Endodermal cell (in vitro differentiated cells): ENCODE measurements at regions not wholly inside any gene's neighbourhood (a gene's known extent, or its start where the extent isn't known, plus 50 kb on each side); places are given as distances from the start of the nearest gene placed in this dataset.

Source experiments
- DNase-seq: peaks from one replicate; pipeline ENCODE4 v3.0.0-alpha.2; 2017
- H3K27ac ChIP-seq: 2 replicates; pipeline ENCODE4 v1.5.1; 2013; ENCODE audit warnings: mild to moderate bottlenecking, low read depth, low read length, moderate library complexity
- H3K27me3 ChIP-seq: 2 replicates; pipeline ENCODE4 v1.6.1; 2013; ENCODE audit warnings: mild to moderate bottlenecking, low read length, moderate library complexity; ENCODE audit not compliant: insufficient read depth, control insufficient read depth, poor library complexity, severe bottlenecking
- H3K36me3 ChIP-seq: 2 replicates; pipeline ENCODE4 v1.7.0; 2013; ENCODE audit warnings: mild to moderate bottlenecking, low read length, moderate library complexity; ENCODE audit not compliant: control insufficient read depth, insufficient read depth
- H3K4me1 ChIP-seq: one replicate; pipeline ENCODE4 v1.7.0; 2013; ENCODE audit warnings: low read length; ENCODE audit not compliant: control insufficient read depth, insufficient read depth
- H3K4me3 ChIP-seq: 2 replicates; pipeline ENCODE4 v1.5.1; 2013; ENCODE audit warnings: mild to moderate bottlenecking, low read length, moderate library complexity
- H3K9ac ChIP-seq: 2 replicates; pipeline ENCODE4 v1.6.1; 2013; ENCODE audit warnings: mild to moderate bottlenecking, low read length, moderate library complexity; ENCODE audit not compliant: poor library complexity, severe bottlenecking; ENCODE audit errors: extremely low read depth
- H3K9me3 ChIP-seq: 2 replicates; pipeline ENCODE4 v1.6.1; 2013; ENCODE audit warnings: mild to moderate bottlenecking, low read length, moderate library complexity; ENCODE audit not compliant: control insufficient read depth
- H3K27ac Mint-ChIP-seq: 2 replicates; pipeline ENCODE4 v1.8.0; 2020; ENCODE audit warnings: mixed read lengths
- H3K27me3 Mint-ChIP-seq: 2 replicates; pipeline ENCODE4 v1.8.0; 2021; ENCODE audit warnings: mild to moderate bottlenecking, mixed read lengths; ENCODE audit not compliant: insufficient read depth
- H3K36me3 Mint-ChIP-seq: 2 replicates; pipeline ENCODE4 v1.8.0; 2020; ENCODE audit warnings: low read depth, mixed read lengths
- H3K4me1 Mint-ChIP-seq: 2 replicates; pipeline ENCODE4 v1.8.0; 2020; ENCODE audit warnings: mixed read lengths
- H3K4me3 Mint-ChIP-seq: 2 replicates; pipeline ENCODE4 v1.8.0; 2020; ENCODE audit warnings: mild to moderate bottlenecking, moderate library complexity, mixed read lengths
- H3K9me3 Mint-ChIP-seq: 2 replicates; pipeline ENCODE4 v1.8.0; 2020; ENCODE audit warnings: mild to moderate bottlenecking, mixed read lengths
- CTCF ChIP-seq: fragments of 200-600 bp; sonication (generic); conservative IDR thresholded peaks from 2 replicates; pipeline ENCODE4 v1.5.0; 2021; ENCODE audit warnings: antibody characterized with exemption, mild to moderate bottlenecking
- WGBS, 2 experiments: methylation state at CpG; one replicate each; pipeline versions ENCODE4 v1.1.5 to v1.1.7; 2013; ENCODE audit warnings: missing lambda C conversion rate in 2 of 2, mixed read lengths in 1 of 2; ENCODE audit not compliant: insufficient coverage in 1 of 2, insufficient read length in 1 of 2; 5-methylcytosine and 5-hydroxymethylcytosine counted together

- Histone ChIP-seq H3K9me3 (no peaks in the 10 kb centered on the region), H3K27me3 (no peaks in the 10 kb centered on the region), H3K27ac (no peak overlapping the region), H3K4me1 (no peaks in the 10 kb centered on the region), H3K36me3 (no peaks in the 10 kb centered on the region), H3K9ac (no peak overlapping the region), H3K4me3 (no peak overlapping the region)
- Mint-ChIP-seq H3K9me3 (peaks cover 10% of the 10 kb centered on the region), H3K27me3 (peaks cover 7% of the 10 kb centered on the region), H3K36me3 (no peaks in the 10 kb centered on the region), H3K4me3 (no peak overlapping the region), H3K4me1 (no peaks in the 10 kb centered on the region), H3K27ac (no peak overlapping the region)
- WGBS, 2 experiments, result 86 to 100% methylated on average over 1 of the region's 1 CpG
- DNase-seq, result no peak
- no peak for TF ChIP-seq CTCF
Observed at GRCh38 chr11:91921974-91922373, 302.6 kb upstream of the FAT3 start.

- Histone ChIP-seq H3K4me1 (peaks cover 3% of the 10 kb centered on the region), H3K27ac (no peak overlapping the region), H3K27me3 (peaks cover 12% of the 10 kb centered on the region), H3K36me3 (no peaks in the 10 kb centered on the region), H3K9me3 (no peaks in the 10 kb centered on the region), H3K4me3 (no peak overlapping the region), H3K9ac (no peak overlapping the region)
- Mint-ChIP-seq H3K36me3 (no peaks in the 10 kb centered on the region), H3K27ac (no peak overlapping the region), H3K27me3 (peaks cover 6% of the 10 kb centered on the region), H3K4me1 (peaks cover 6% of the 10 kb centered on the region), H3K9me3 (peaks cover 11% of the 10 kb centered on the region), H3K4me3 (no peak overlapping the region)
- DNase-seq, result no peak
- TF ChIP-seq CTCF, result no peak
Observed at GRCh38 chr11:91913407-91913806, 311.2 kb upstream of the FAT3 start.

- H3K9ac ChIP-seq, result no peak overlapping the region
- Mint-ChIP-seq H3K9me3 (peaks cover 4% of the 10 kb centered on the region), H3K4me3 (no peak overlapping the region), H3K27ac (no peak overlapping the region), H3K36me3 (no peaks in the 10 kb centered on the region), H3K27me3 (peaks cover 6% of the 10 kb centered on the region), H3K4me1 (peaks cover 6% of the 10 kb centered on the region)
- H3K4me1 ChIP-seq, result peaks cover 3% of the 10 kb centered on the region
- H3K27ac ChIP-seq, result no peak overlapping the region
- TF ChIP-seq CTCF, result no peak
- H3K9me3 ChIP-seq, result no peaks in the 10 kb centered on the region
- no peaks in the 10 kb centered on the region for H3K36me3 ChIP-seq
- no peak for DNase-seq
- peaks cover 12% of the 10 kb centered on the region for H3K27me3 ChIP-seq
- H3K4me3 ChIP-seq, result no peak overlapping the region
- 75 to 100% methylated on average over 3 of the region's 4 CpGs for WGBS, 2 experiments
Observed at GRCh38 chr11:91912322-91912721, 312.3 kb upstream of the FAT3 start.
